ENCODE measurements at regions not wholly inside any gene's neighbourhood (a gene's known extent, or its start where the extent isn't known, plus 50 kb on each side); places are given as distances from the start of the nearest gene placed in this dataset.
A peak's percentile ranks its signal among the peaks of the same experiment; 100 is the strongest.

GRCh38 chr3:176867681-176868663 lies 329.3 kb downstream of the TBL1XR1 start:
- H3K27me3 ChIP-seq (ENCODE audit: control insufficient read depth in 3 of 3, insufficient read depth in 3 of 3, low read length in 2 of 3), result no peaks in the 10 kb centered on the region
- DNase-seq (peak; percentile 23 to 50 (median 24)), ATAC-seq (ENCODE audit: insufficient read depth, low FRiP score) (peak; percentile 72)
- TF ChIP-seq CTCF (IDR thresholded peaks at IDR 0.05; ENCODE audit: control extremely low read depth, extremely low read depth), result no peak
- H3K4me1 ChIP-seq (ENCODE audit: control insufficient read depth in 5 of 5, insufficient read depth in 5 of 5, low read length in 5 of 5), result peaks cover 0 to 2% (median 0%) of the 10 kb centered on the region in 5 donors
- WGBS, 2 donors, result 64 to 80% methylated on average over 7 of the region's 7 CpGs
- no peak overlapping the region for H3K27ac ChIP-seq (ENCODE audit: low read depth in 1 of 2, low read length in 1 of 2)
- no peak overlapping the region for H3K9ac ChIP-seq (ENCODE audit: insufficient read depth in 1 of 2, low read length in 2 of 2)
- peaks cover 0 to 5% (median 1%) of the 10 kb centered on the region in 4 donors for H3K9me3 ChIP-seq (ENCODE audit: control insufficient read depth in 4 of 4, insufficient read depth in 3 of 4, low read length in 3 of 4)
- no peaks in the 10 kb centered on the region for H3K36me3 ChIP-seq (ENCODE audit: control insufficient read depth in 4 of 4, insufficient read depth in 4 of 4, low read length in 4 of 4)
- no peak overlapping the region for H3K4me3 ChIP-seq

GRCh38 chr3:176861137-176861536 lies 336.1 kb downstream of the TBL1XR1 start:
- H3K9ac ChIP-seq (ENCODE audit: insufficient read depth in 1 of 2, low read length in 2 of 2), result no peak overlapping the region
- no peaks in the 10 kb centered on the region for H3K27me3 ChIP-seq (ENCODE audit: control insufficient read depth in 3 of 3, insufficient read depth in 3 of 3, low read length in 2 of 3)
- DNase-seq (no peak), ATAC-seq (ENCODE audit: insufficient read depth, low FRiP score) (no peak)
- no peak overlapping the region for H3K4me3 ChIP-seq
- no peak for TF ChIP-seq CTCF (IDR thresholded peaks at IDR 0.05; ENCODE audit: control extremely low read depth, extremely low read depth)
- no peaks in the 10 kb centered on the region for H3K4me1 ChIP-seq (ENCODE audit: control insufficient read depth in 5 of 5, insufficient read depth in 5 of 5, low read length in 5 of 5)
- peaks cover 0 to 2% (median 0%) of the 10 kb centered on the region in 4 donors for H3K9me3 ChIP-seq (ENCODE audit: control insufficient read depth in 4 of 4, insufficient read depth in 3 of 4, low read length in 3 of 4)
- no peaks in the 10 kb centered on the region for H3K36me3 ChIP-seq (ENCODE audit: control insufficient read depth in 4 of 4, insufficient read depth in 4 of 4, low read length in 4 of 4)
- WGBS, 2 donors, result 93 to 95% methylated on average over 4 of the region's 4 CpGs
- no peak overlapping the region for H3K27ac ChIP-seq (ENCODE audit: low read depth in 1 of 2, low read length in 1 of 2)

GRCh38 chr3:176856721-176857120 lies 340.6 kb downstream of the TBL1XR1 start:
- Histone ChIP-seq H3K4me1 (ENCODE audit: control insufficient read depth in 5 of 5, insufficient read depth in 5 of 5, low read length in 5 of 5) (no peaks in the 10 kb centered on the region), H3K4me3 (no peak overlapping the region), H3K36me3 (ENCODE audit: control insufficient read depth in 4 of 4, insufficient read depth in 4 of 4, low read length in 4 of 4) (no peaks in the 10 kb centered on the region), H3K27me3 (ENCODE audit: control insufficient read depth in 3 of 3, insufficient read depth in 3 of 3, low read length in 2 of 3) (no peaks in the 10 kb centered on the region), H3K9me3 (ENCODE audit: control insufficient read depth in 4 of 4, insufficient read depth in 3 of 4, low read length in 3 of 4) (peaks cover 0 to 2% (median 0%) of the 10 kb centered on the region in 4 donors), H3K27ac (ENCODE audit: low read depth in 1 of 2, low read length in 1 of 2) (no peak overlapping the region), H3K9ac (ENCODE audit: insufficient read depth in 1 of 2, low read length in 2 of 2) (no peak overlapping the region)
- TF ChIP-seq CTCF (IDR thresholded peaks at IDR 0.05; ENCODE audit: control extremely low read depth, extremely low read depth), result no peak
- ATAC-seq (ENCODE audit: insufficient read depth, low FRiP score), result no peak
- no peak for DNase-seq
